ENCODE measurements at regions not wholly inside any gene's neighbourhood (a gene's known extent, or its start where the extent isn't known, plus 50 kb on each side); places are given as distances from the start of the nearest gene placed in this dataset.
"Not testable (repeated sequence)": the region's sequence is repeated elsewhere in the genome, so short reads cannot be mapped to it uniquely, and the experiment has no call there.

- Histone ChIP-seq H3K27ac (no peak overlapping the region), H3K9me3 (peaks cover 0 to 5% (median 0%) of the 10 kb centered on the region in 4 donors), H3K27me3 (no peaks in the 10 kb centered on the region), H3K36me3 (no peaks in the 10 kb centered on the region), H3K4me3 (no peak overlapping the region), H3K4me1 (peaks cover 0 to 20% (median 14%) of the 10 kb centered on the region in 4 donors)
- WGBS, 2 donors, result 96 to 98% methylated on average over 38 of the region's 38 CpGs
- DNase-seq, result no peak
- intact Hi-C loops (cut with DNase I), result no loop called here
- no peak for TF ChIP-seq CTCF (IDR thresholded peaks at IDR 0.05)
- TF ChIP-seq POLR2AphosphoS5 (IDR thresholded peaks at IDR 0.05), result no peak
- TF ChIP-seq POLR2A (IDR thresholded peaks at IDR 0.05), result no peak
- TF ChIP-seq EP300 (IDR thresholded peaks at IDR 0.05), result no peak
Measured at GRCh38 chr1:185648858-185649589, 85.2 kb upstream of the HMCN1 start.

- H3K36me3 ChIP-seq; H3K27me3 ChIP-seq; intact Hi-C loops (cut with DNase I); H3K9me3 ChIP-seq; H3K4me3 ChIP-seq; H3K27ac ChIP-seq; DNase-seq: not testable (repeated sequence)
- peaks cover 0 to 20% (median 14%) of the 10 kb centered on the region in 4 donors for H3K4me1 ChIP-seq
- 79 to 83% methylated on average over 12 of the region's 12 CpGs for WGBS, 2 donors
Measured at GRCh38 chr1:185647597-185648267, 86.5 kb upstream of the HMCN1 start.

- Histone ChIP-seq H3K27me3 (no peaks in the 10 kb centered on the region), H3K4me3 (no peak overlapping the region), H3K9me3 (peaks cover 0 to 5% (median 0%) of the 10 kb centered on the region in 4 donors), H3K4me1 (peaks cover 0 to 20% (median 14%) of the 10 kb centered on the region in 4 donors), H3K27ac (peak overlapping the region in 2 of 4 donors; percentile 33 to 37), H3K36me3 (no peaks in the 10 kb centered on the region)
- intact Hi-C loops (cut with DNase I), result no loop called here
- 3 to 26% methylated on average over 3 of the region's 3 CpGs for WGBS, 2 donors
- no peak for TF ChIP-seq POLR2AphosphoS5 (IDR thresholded peaks at IDR 0.05)
- no peak for TF ChIP-seq POLR2A (IDR thresholded peaks at IDR 0.05)
- no peak for TF ChIP-seq EP300 (IDR thresholded peaks at IDR 0.05)
- no peak for DNase-seq
Measured at GRCh38 chr1:185646202-185646683, 87.9 kb upstream of the HMCN1 start.

DNA sequence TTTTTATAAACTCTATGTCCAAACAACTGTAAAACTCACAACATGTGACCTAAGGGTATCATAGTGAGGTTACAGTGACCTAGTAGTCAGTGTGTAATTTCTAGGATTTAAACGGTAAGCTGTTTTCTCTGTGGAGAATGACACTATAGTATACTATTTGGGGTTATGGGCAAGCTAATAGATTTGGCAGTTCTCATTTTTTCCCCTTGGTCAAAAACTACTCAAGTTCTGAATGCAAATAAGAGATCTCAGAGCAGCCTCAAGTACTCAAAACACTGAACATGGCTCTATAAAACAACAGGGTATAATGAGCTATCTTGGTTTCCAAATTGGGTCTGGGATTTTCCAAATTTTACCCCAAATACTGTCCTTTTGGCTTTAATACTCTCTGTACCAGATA lies 88.5 kb upstream of the HMCN1 start:
- Histone ChIP-seq H3K36me3 (no peaks in the 10 kb centered on the region), H3K27ac (peak overlapping the region in 2 of 4 donors; percentile 33 to 37), H3K4me3 (no peak overlapping the region), H3K27me3 (no peaks in the 10 kb centered on the region), H3K4me1 (peaks cover 0 to 20% (median 14%) of the 10 kb centered on the region in 4 donors), H3K9me3 (peaks cover 0 to 5% (median 0%) of the 10 kb centered on the region in 4 donors)
- DNase-seq, result no peak
- 31 to 55% methylated on average over 1 of the region's 1 CpG for WGBS, 2 donors
- intact Hi-C loops (cut with DNase I), result no loop called here
- TF ChIP-seq EP300 (IDR thresholded peaks at IDR 0.05), result no peak
- no peak for TF ChIP-seq POLR2AphosphoS5 (IDR thresholded peaks at IDR 0.05)
- no peak for TF ChIP-seq POLR2A (IDR thresholded peaks at IDR 0.05)
- TF ChIP-seq CTCF (IDR thresholded peaks at IDR 0.05), result no peak

- Histone ChIP-seq H3K27me3 (no peaks in the 10 kb centered on the region), H3K4me1 (peaks cover 0 to 20% (median 14%) of the 10 kb centered on the region in 4 donors), H3K4me3 (no peak overlapping the region), H3K36me3 (no peaks in the 10 kb centered on the region), H3K9me3 (peaks cover 0 to 5% (median 0%) of the 10 kb centered on the region in 4 donors), H3K27ac (no peak overlapping the region)
- no peak for DNase-seq
- intact Hi-C loops (cut with DNase I), result no loop called here
- WGBS, 2 donors, result 89 to 94% methylated on average over 2 of the region's 2 CpGs
- no peak for TF ChIP-seq EP300 (IDR thresholded peaks at IDR 0.05)
- no peak for TF ChIP-seq POLR2A (IDR thresholded peaks at IDR 0.05)
- TF ChIP-seq CTCF (IDR thresholded peaks at IDR 0.05), result no peak
Measured at GRCh38 chr1:185645162-185645640, 89.0 kb upstream of the HMCN1 start.

Data from sigmoid colon (tissue), 6 donors.